Ascending aorta (tissue), 2 donors: ENCODE measurements at regions not wholly inside any gene's neighbourhood (a gene's known extent, or its start where the extent isn't known, plus 50 kb on each side); places are given as distances from the start of the nearest gene placed in this dataset.

Experiments used
- DNase-seq, 2 donors: peaks; one replicate each; pipeline ENCODE4 v3.0.0-alpha.2; 2019; ENCODE audit warnings: low spot score in 2 of 2
- H3K27ac ChIP-seq, 2 donors: fragments of 200-600 bp; sonication (generic); one replicate each; pipeline ENCODE4 v1.5.1; 2016 to 2017; ENCODE audit warnings: mild to moderate bottlenecking in 1 of 2
- H3K27me3 ChIP-seq: fragments of 200-600 bp; sonication (generic); one replicate; pipeline ENCODE4 v1.5.1; 2017
- H3K36me3 ChIP-seq, 2 donors: fragments of 200-600 bp; sonication (generic); one replicate each; pipeline ENCODE4 v1.5.1; 2016
- H3K4me1 ChIP-seq, 2 donors: fragments of 200-600 bp; sonication (generic); one replicate each; pipeline ENCODE4 v1.5.1; 2016 to 2017; ENCODE audit warnings: mild to moderate bottlenecking in 1 of 2
- H3K4me3 ChIP-seq, 2 donors: fragments of 200-600 bp; sonication (generic); one replicate each; pipeline ENCODE4 v1.5.1; 2016 to 2017; ENCODE audit warnings: mild to moderate bottlenecking in 1 of 2
- H3K9me3 ChIP-seq, 2 donors: fragments of 200-600 bp; sonication (generic); one replicate each; pipeline ENCODE4 v1.5.1; 2016
- intact Hi-C: fragments of 100-400 bp; cut with DNase I; formaldehyde crosslinking; loops from one replicate; pipeline ENCODE4 v1.15.1; 2023
- TF ChIP-seq, protein P1 (sequence below), 3 experiments: fragments of 200-600 bp in 2 of 3; fragments of 450-650 bp in 1 of 3; sonication (generic) in 2 of 3; IDR thresholded peaks; one replicate each; pipeline ENCODE4 v1.5.1; 2016 to 2019; ENCODE audit warnings: antibody characterized with exemption in 3 of 3, mild to moderate bottlenecking in 1 of 3, moderate library complexity in 1 of 3

DNA sequence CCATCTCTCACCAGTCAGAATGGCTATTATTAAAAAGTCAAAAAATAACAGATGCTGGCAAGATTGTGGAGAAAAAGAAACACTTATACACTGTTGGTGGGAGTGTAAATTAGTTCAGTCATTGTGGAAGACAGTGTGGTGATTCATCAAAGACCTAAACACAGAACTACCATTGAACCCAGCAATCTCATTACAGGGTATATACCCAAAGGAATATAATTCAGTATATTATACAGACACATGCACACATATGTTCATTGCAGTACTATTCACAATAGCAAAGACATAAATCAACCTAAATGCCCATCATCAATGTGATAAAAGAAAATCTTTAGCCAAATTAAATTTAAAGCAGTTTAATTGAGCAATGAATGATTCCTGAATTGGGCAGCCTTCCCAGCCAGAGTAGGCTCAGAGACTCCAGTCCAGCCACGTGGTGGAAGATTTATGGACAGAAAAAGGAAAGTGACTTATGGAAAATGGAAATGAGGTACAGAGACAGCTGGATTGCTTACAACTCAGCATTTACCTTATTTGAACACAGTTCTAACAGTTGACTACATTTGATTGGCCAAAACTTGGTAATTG, 377.1 kb upstream of the SLC39A10 start:
- no peak overlapping the region for H3K4me3 ChIP-seq
- no peaks in the 10 kb centered on the region for H3K36me3 ChIP-seq
- H3K27ac ChIP-seq: no peak overlapping the region
- no peaks in the 10 kb centered on the region for H3K27me3 ChIP-seq
- no peaks in the 10 kb centered on the region for H3K9me3 ChIP-seq
- no peak for DNase-seq
- H3K4me1 ChIP-seq: no peaks in the 10 kb centered on the region
- intact Hi-C loops: no loop called here
- TF ChIP-seq, protein P1, sequence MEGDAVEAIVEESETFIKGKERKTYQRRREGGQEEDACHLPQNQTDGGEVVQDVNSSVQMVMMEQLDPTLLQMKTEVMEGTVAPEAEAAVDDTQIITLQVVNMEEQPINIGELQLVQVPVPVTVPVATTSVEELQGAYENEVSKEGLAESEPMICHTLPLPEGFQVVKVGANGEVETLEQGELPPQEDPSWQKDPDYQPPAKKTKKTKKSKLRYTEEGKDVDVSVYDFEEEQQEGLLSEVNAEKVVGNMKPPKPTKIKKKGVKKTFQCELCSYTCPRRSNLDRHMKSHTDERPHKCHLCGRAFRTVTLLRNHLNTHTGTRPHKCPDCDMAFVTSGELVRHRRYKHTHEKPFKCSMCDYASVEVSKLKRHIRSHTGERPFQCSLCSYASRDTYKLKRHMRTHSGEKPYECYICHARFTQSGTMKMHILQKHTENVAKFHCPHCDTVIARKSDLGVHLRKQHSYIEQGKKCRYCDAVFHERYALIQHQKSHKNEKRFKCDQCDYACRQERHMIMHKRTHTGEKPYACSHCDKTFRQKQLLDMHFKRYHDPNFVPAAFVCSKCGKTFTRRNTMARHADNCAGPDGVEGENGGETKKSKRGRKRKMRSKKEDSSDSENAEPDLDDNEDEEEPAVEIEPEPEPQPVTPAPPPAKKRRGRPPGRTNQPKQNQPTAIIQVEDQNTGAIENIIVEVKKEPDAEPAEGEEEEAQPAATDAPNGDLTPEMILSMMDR (IDR thresholded peaks at IDR 0.05): no peak

DNA sequence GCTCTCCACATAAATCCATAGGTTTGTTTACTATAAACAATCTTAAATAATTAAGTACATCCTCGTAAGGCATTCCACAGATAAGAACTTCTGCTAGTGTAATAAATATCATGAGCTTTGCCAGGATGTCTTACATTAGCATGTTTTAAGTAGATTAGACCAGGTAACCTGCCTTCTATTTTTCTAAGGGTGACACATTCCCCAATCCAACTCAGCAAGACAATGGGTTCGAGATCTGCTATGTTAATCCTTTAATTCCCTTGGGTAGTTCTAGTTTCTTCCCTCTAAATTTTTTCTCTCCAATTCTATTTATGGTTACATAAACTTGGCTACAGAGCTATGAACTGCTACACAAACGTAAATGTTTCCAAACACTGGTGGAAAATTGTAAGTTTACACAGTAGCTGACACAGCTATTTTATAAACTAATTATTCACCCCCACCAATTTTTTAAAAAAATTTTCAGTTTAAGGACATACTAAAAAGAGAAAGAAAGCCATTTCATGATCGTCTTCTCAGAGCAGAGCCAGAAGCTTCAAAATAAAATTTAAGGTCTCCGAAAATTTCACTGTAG, 386.5 kb upstream of the SLC39A10 start:
- no peak overlapping the region for H3K4me3 ChIP-seq
- DNase-seq: no peak
- H3K27ac ChIP-seq: no peak overlapping the region
- TF ChIP-seq, protein P1 (IDR thresholded peaks at IDR 0.05): no peak
- no peaks in the 10 kb centered on the region for H3K27me3 ChIP-seq
- intact Hi-C loops: no loop called here
- H3K4me1 ChIP-seq: no peaks in the 10 kb centered on the region
- no peaks in the 10 kb centered on the region for H3K9me3 ChIP-seq
- H3K36me3 ChIP-seq: no peaks in the 10 kb centered on the region

DNA sequence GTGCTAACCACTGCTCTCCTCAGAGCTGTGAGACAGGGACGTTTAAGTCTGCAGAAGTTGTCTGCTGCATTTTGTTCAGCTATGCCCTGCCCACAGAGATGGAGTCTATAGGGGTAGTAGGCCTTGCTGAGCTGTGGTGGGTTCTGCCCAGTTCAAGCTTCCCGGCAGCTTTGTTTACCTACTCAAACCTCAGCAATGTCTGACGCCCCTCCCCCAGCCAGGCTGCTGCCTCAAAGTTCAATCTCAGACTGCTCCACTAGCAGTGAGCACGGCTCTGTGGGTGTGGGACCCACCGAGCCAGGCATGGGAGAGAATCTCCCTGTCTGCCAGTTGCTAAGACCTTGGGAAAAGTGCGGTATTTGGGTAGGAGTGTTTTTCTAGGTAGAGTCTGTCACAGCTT, 387.8 kb upstream of the SLC39A10 start:
- no peak overlapping the region for H3K27ac ChIP-seq
- intact Hi-C loops: no loop called here
- no peaks in the 10 kb centered on the region for H3K27me3 ChIP-seq
- no peak for DNase-seq
- H3K36me3 ChIP-seq: no peaks in the 10 kb centered on the region
- H3K4me3 ChIP-seq: no peak overlapping the region
- H3K9me3 ChIP-seq: no peaks in the 10 kb centered on the region
- no peaks in the 10 kb centered on the region for H3K4me1 ChIP-seq
- TF ChIP-seq, protein P1 (IDR thresholded peaks at IDR 0.05): no peak

DNA sequence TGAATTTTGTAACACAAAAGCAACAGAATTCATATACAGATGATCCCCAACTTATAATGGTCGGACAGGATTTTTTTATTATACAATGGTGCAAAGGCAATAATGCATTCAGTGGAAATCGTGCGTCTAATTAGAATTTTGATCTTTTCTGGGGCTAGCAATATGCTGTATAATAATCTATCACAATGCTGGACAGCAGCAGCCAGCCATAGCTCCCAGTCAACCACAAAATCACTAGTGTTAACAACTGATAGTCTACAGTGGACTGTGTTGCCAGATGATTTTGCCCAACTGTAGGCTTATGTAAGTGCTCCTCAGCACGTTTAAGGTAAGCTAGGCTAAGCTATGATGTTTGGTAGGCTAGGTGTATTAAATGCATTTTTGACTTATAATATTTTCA, 399.0 kb upstream of the SLC39A10 start:
- H3K27ac ChIP-seq: no peak overlapping the region
- no peak for DNase-seq
- H3K27me3 ChIP-seq: no peaks in the 10 kb centered on the region
- H3K9me3 ChIP-seq: no peaks in the 10 kb centered on the region
- TF ChIP-seq, protein P1 (IDR thresholded peaks at IDR 0.05): no peak
- H3K36me3 ChIP-seq: no peaks in the 10 kb centered on the region
- no peak overlapping the region for H3K4me3 ChIP-seq
- H3K4me1 ChIP-seq: no peaks in the 10 kb centered on the region
- intact Hi-C loops: no loop called here

DNA sequence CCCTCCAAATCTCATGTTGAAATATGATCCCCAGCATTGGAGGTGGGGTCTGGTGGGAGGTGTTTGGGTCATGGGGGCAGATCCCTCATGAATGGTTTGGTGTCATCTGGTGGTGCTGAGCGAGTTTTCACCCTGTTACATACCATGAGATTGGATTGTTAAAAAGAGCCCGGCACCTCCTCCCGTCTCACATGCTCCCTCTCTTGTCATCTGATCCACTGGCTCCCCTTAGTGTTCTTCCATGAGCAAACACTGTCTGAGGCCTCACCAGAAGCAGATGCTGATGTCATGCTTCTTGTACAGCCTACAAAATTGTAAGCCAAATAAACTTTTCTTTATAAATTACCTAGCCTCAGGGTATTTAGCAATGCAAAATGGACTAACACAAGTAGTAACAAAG, 405.0 kb upstream of the SLC39A10 start:
- H3K9me3 ChIP-seq: no peaks in the 10 kb centered on the region
- no peak overlapping the region for H3K4me3 ChIP-seq
- TF ChIP-seq, protein P1 (IDR thresholded peaks at IDR 0.05): no peak
- intact Hi-C loops: no loop called here
- no peaks in the 10 kb centered on the region for H3K4me1 ChIP-seq
- H3K27me3 ChIP-seq: no peaks in the 10 kb centered on the region
- no peak for DNase-seq
- H3K36me3 ChIP-seq: no peaks in the 10 kb centered on the region
- no peak overlapping the region for H3K27ac ChIP-seq

DNA sequence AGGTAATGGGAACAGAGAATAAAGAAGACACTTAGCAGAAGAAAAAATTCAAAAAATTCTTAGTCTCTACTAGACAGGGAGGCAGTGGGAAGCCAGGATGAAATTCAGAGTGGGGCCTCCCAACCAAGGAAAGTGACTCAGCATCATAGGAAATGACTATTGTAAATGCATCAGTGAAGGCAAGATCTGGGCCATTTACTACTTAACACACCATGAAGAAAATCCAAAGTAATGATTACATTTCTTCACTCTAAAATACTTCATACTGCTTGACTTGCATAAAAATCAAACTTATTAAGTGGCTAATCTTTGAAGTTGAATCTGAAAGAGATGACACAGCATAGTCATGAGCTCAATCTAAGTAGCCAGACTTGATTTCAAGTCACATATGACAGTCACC, 405.8 kb upstream of the SLC39A10 start:
- H3K27ac ChIP-seq: no peak overlapping the region

More for the DNA sequence above, 405.8 kb upstream of the SLC39A10 start:
- Histone ChIP-seq H3K4me1 (no peaks in the 10 kb centered on the region), H3K36me3 (no peaks in the 10 kb centered on the region), H3K27me3 (no peaks in the 10 kb centered on the region), H3K9me3 (no peaks in the 10 kb centered on the region), H3K4me3 (no peak overlapping the region)
- intact Hi-C loops: no loop called here
- TF ChIP-seq, protein P1 (IDR thresholded peaks at IDR 0.05): no peak
- no peak for DNase-seq
